ENCODE measurements at regions not wholly inside any gene's neighbourhood (a gene's known extent, or its start where the extent isn't known, plus 50 kb on each side); places are given as distances from the start of the nearest gene placed in this dataset.

DNA sequence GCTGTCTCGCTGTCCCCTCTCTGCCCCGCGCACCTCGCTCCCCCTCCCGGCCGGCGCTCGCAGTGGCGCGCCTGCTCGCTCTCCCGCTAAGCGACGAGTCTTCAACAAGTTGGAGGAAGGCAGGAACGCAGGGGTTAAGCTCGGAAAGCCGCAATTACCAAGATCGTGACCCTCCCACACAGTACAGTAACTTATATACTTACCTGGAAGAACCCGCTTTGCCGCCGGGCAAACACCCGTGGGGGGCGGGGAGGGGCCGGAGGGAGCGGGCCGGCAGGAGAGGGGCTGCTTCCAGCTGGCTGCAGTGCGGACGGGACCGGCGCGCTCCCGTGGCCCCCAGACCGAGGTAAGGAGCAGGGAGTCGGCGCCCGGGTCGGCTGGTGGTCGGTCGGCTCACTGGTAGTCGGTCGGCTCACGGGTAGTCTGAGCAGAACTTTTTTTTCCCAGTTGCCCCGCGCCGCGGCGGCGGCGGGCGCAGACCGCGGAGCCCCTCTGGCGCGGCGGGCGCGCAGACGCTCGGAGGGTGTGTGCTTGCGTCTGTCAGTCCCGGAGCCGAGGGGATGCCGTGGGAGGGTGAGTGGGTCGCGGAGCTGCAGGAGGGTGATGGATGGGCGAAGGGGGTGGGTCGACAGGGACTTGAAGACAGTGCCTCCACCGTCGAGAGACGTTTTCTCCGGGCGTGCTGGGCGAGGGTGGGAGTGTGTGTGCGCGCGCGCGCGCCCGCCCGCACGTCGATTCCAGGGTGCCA, 101.2 kb upstream of the HSD17B12 start:
- Mint-ChIP-seq H3K27ac (ENCODE audit: unreplicated experiment) (no peak overlapping the region), H3K4me1 (ENCODE audit: low read depth, unreplicated experiment) (peaks cover 28% of the 10 kb centered on the region), H3K36me3 (ENCODE audit: low read depth, unreplicated experiment) (peaks cover 1% of the 10 kb centered on the region), H3K27me3 (ENCODE audit: low read depth, unreplicated experiment) (peaks cover 78% of the 10 kb centered on the region), H3K9me3 (ENCODE audit: unreplicated experiment) (no peaks in the 10 kb centered on the region), H3K4me3 (ENCODE audit: unreplicated experiment) (peak overlapping the region; percentile 86)
- H3K4me2 ChIP-seq (ENCODE audit: low read length), result peak overlapping the region; percentile 87
- H3K27me3 ChIP-seq (ENCODE audit: insufficient read depth, low read length), result peaks cover 82% of the 10 kb centered on the region
- no peaks in the 10 kb centered on the region for H3K36me3 ChIP-seq (ENCODE audit: insufficient read depth, low read length)
- DNase-seq (ENCODE audit: low read depth) (peak; percentile 27), FAIRE-seq (no peak)
- H3K9me3 ChIP-seq (ENCODE audit: insufficient read depth, low read depth, low read length), result no peaks in the 10 kb centered on the region
- peaks cover 37% of the 10 kb centered on the region for H3K4me1 ChIP-seq (ENCODE audit: insufficient read depth, low read length)
- no peaks in the 10 kb centered on the region for H3K79me2 ChIP-seq (ENCODE audit: insufficient read depth, low read length)
- H2AFZ ChIP-seq (ENCODE audit: low read depth, low read length), result peak overlapping the region; percentile 84
- TF ChIP-seq EZH2 (IDR thresholded peaks at IDR 0.05; ENCODE audit: insufficient read depth, low read length) (no peak), CTCF (IDR thresholded peaks at IDR 0.05; ENCODE audit: insufficient read depth, low read depth, low read length) (no peak)
- peaks cover 14% of the 10 kb centered on the region for H4K20me1 ChIP-seq (ENCODE audit: insufficient read depth, low read length)
- peak overlapping the region; percentile 53 for H3K9ac ChIP-seq (ENCODE audit: low read length)
- H3K27ac ChIP-seq (ENCODE audit: low read depth, low read length), result no peak overlapping the region
- peak overlapping the region; percentile 66 for H3K4me3 ChIP-seq (ENCODE audit: insufficient read depth, low read depth, low read length)

GRCh38 chr11:43579919-43580276, 100.6 kb upstream of the HSD17B12 start:
- Histone ChIP-seq H3K36me3 (ENCODE audit: insufficient read depth, low read length) (no peaks in the 10 kb centered on the region), H3K27ac (ENCODE audit: low read depth, low read length) (no peak overlapping the region), H3K9ac (ENCODE audit: low read length) (peak overlapping the region; percentile 53), H3K4me2 (ENCODE audit: low read length) (peak overlapping the region; percentile 87), H3K4me3 (ENCODE audit: insufficient read depth, low read depth, low read length) (peak overlapping the region; percentile 66), H2AFZ (ENCODE audit: low read depth, low read length) (peak overlapping the region; percentile 84), H3K79me2 (ENCODE audit: insufficient read depth, low read length) (no peaks in the 10 kb centered on the region), H3K27me3 (ENCODE audit: insufficient read depth, low read length) (peaks cover 76% of the 10 kb centered on the region), H4K20me1 (ENCODE audit: insufficient read depth, low read length) (peaks cover 14% of the 10 kb centered on the region), H3K9me3 (ENCODE audit: insufficient read depth, low read depth, low read length) (no peaks in the 10 kb centered on the region), H3K4me1 (ENCODE audit: insufficient read depth, low read length) (peaks cover 36% of the 10 kb centered on the region)
- H3K9me3 Mint-ChIP-seq (ENCODE audit: unreplicated experiment), result no peaks in the 10 kb centered on the region
- H3K4me1 Mint-ChIP-seq (ENCODE audit: low read depth, unreplicated experiment), result peaks cover 23% of the 10 kb centered on the region
- TF ChIP-seq EZH2 (IDR thresholded peaks at IDR 0.05; ENCODE audit: insufficient read depth, low read length), result no peak
- no peak for TF ChIP-seq CTCF (IDR thresholded peaks at IDR 0.05; ENCODE audit: insufficient read depth, low read depth, low read length)
- peaks cover 78% of the 10 kb centered on the region for H3K27me3 Mint-ChIP-seq (ENCODE audit: low read depth, unreplicated experiment)
- H3K27ac Mint-ChIP-seq (ENCODE audit: unreplicated experiment), result no peak overlapping the region
- FAIRE-seq, result no peak
- peaks cover 2% of the 10 kb centered on the region for H3K36me3 Mint-ChIP-seq (ENCODE audit: low read depth, unreplicated experiment)
- DNase-seq (ENCODE audit: low read depth), result no peak
- H3K4me3 Mint-ChIP-seq (ENCODE audit: unreplicated experiment), result peak overlapping the region; percentile 86

DNA sequence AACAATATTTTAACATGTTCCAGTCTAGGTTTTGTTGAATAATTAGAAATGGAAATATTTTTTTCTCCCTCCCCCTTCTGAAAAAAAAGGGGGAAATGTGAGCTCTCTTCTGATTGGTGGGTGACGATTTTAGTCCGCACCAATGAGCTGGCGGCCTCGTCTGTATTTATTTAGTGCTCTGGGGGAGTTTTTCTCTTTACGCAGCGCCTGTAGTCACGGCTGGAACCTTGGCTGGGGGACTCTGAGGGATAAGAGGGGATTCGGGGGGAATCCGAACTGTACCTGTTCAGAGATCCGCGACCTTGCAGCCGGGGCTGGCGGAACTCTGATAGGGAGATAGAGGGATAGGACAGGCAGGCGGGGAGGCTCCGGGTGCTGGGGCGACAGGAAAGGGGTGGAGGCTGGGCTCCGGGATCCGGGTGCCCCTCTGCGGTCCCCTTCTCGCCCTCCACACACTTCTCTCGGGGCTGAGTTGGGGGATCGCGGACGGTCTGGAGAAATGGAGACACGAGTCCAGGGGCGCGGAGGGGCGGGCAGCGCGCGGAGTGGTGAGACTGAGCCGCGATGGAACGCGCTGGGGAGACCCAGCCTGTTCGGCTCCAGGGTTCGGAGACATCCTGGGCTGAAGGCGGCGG, 99.7 kb upstream of the HSD17B12 start:
- no peaks in the 10 kb centered on the region for H3K9me3 Mint-ChIP-seq (ENCODE audit: unreplicated experiment)
- H3K79me2 ChIP-seq (ENCODE audit: insufficient read depth, low read length), result no peaks in the 10 kb centered on the region
- H4K20me1 ChIP-seq (ENCODE audit: insufficient read depth, low read length), result peaks cover 14% of the 10 kb centered on the region
- H3K27ac ChIP-seq (ENCODE audit: low read depth, low read length), result no peak overlapping the region
- no peak overlapping the region for H3K9ac ChIP-seq (ENCODE audit: low read length)
- H3K36me3 ChIP-seq (ENCODE audit: insufficient read depth, low read length), result no peaks in the 10 kb centered on the region
- peaks cover 15% of the 10 kb centered on the region for H3K4me1 Mint-ChIP-seq (ENCODE audit: low read depth, unreplicated experiment)
- FAIRE-seq (no peak), DNase-seq (ENCODE audit: low read depth) (no peak)
- peak overlapping the region; percentile 48 for H3K4me3 ChIP-seq (ENCODE audit: insufficient read depth, low read depth, low read length)
- peaks cover 75% of the 10 kb centered on the region for H3K27me3 Mint-ChIP-seq (ENCODE audit: low read depth, unreplicated experiment)
- peak overlapping the region; percentile 96 for H3K4me3 Mint-ChIP-seq (ENCODE audit: unreplicated experiment)
- peak overlapping the region; percentile 52 for H2AFZ ChIP-seq (ENCODE audit: low read depth, low read length)
- H3K27ac Mint-ChIP-seq (ENCODE audit: unreplicated experiment), result no peak overlapping the region
- peak overlapping the region; percentile 88 for H3K4me2 ChIP-seq (ENCODE audit: low read length)
- H3K4me1 ChIP-seq (ENCODE audit: insufficient read depth, low read length), result peaks cover 26% of the 10 kb centered on the region
- H3K9me3 ChIP-seq (ENCODE audit: insufficient read depth, low read depth, low read length), result no peaks in the 10 kb centered on the region
- peak; percentile 59 for TF ChIP-seq EZH2 (IDR thresholded peaks at IDR 0.05; ENCODE audit: insufficient read depth, low read length)
- TF ChIP-seq CTCF (IDR thresholded peaks at IDR 0.05; ENCODE audit: insufficient read depth, low read depth, low read length), result no peak
- H3K36me3 Mint-ChIP-seq (ENCODE audit: low read depth, unreplicated experiment), result peaks cover 2% of the 10 kb centered on the region
- H3K27me3 ChIP-seq (ENCODE audit: insufficient read depth, low read length), result peaks cover 71% of the 10 kb centered on the region
